PC-3 (cell line): ENCODE measurements at regions not wholly inside any gene's neighbourhood (a gene's known extent, or its start where the extent isn't known, plus 50 kb on each side); places are given as distances from the start of the nearest gene placed in this dataset.

Source experiments
- CTCF ChIP-seq: fragments of 300-600 bp; sonication (generic); conservative IDR thresholded peaks from 2 replicates; pipeline ENCODE4 v1.5.1; 2017; ENCODE audit warnings: antibody characterized with exemption, low read depth, mild to moderate bottlenecking, low read length
- EZH2 ChIP-seq: fragments of 300-600 bp; sonication (generic); IDR thresholded peaks from one replicate; pipeline ENCODE4 v1.6.1; 2017; ENCODE audit warnings: antibody characterized with exemption, mild to moderate bottlenecking, low read length; ENCODE audit not compliant: unreplicated experiment
- EZH2phosphoT487 ChIP-seq: fragments of 300-600 bp; sonication (generic); IDR thresholded peaks from 2 replicates; pipeline ENCODE4 v1.6.1; 2018; ENCODE audit warnings: mild to moderate bottlenecking, antibody characterized with exemption, low read length, borderline replicate concordance

- TF ChIP-seq CTCF (no peak), EZH2 (no peak), EZH2phosphoT487 (no peak)
These were observed 606.0 kb downstream of the CDH9 start for GRCh38 chr5:26432386-26432785.
